Hematopoietic multipotent progenitor cell treated with erythropoietin and hydrocortisone succinate and interleukin-3 and kit ligand, for 15 days (in vitro differentiated cells): ENCODE measurements at regions not wholly inside any gene's neighbourhood (a gene's known extent, or its start where the extent isn't known, plus 50 kb on each side); places are given as distances from the start of the nearest gene placed in this dataset.

Source experiments
- DNase-seq: peaks from one replicate; pipeline ENCODE4 v3.0.0-alpha.2; 2015; ENCODE audit warnings: low spot score

GRCh38 chr6:90790696-90791095 lies 203.8 kb upstream of the MAP3K7 start:
- DNase-seq = no peak

- no peak for DNase-seq
Measured at GRCh38 chr6:90790058-90790457, 203.2 kb upstream of the MAP3K7 start.

GRCh38 chr6:90788781-90789180 lies 201.9 kb upstream of the MAP3K7 start:
- no peak for DNase-seq

- DNase-seq = no peak
Measured at GRCh38 chr6:90787446-90787845, 200.6 kb upstream of the MAP3K7 start.

- no peak for DNase-seq
Measured at GRCh38 chr6:90780778-90781177, 193.9 kb upstream of the MAP3K7 start.

GRCh38 chr6:90780141-90780540 lies 193.3 kb upstream of the MAP3K7 start:
- no peak for DNase-seq

- DNase-seq = no peak
Measured at GRCh38 chr6:90778417-90779203, 191.7 kb upstream of the MAP3K7 start.

- no peak for DNase-seq
Measured at GRCh38 chr6:90770778-90771177, 183.9 kb upstream of the MAP3K7 start.

- no peak for DNase-seq
Measured at GRCh38 chr6:90765895-90766294, 179.0 kb upstream of the MAP3K7 start.

GRCh38 chr6:90765491-90765890 lies 178.6 kb upstream of the MAP3K7 start:
- DNase-seq = no peak

- no peak for DNase-seq
Measured at GRCh38 chr6:90764001-90764400, 177.1 kb upstream of the MAP3K7 start.

- no peak for DNase-seq
Measured at GRCh38 chr6:90759664-90760063, 172.8 kb upstream of the MAP3K7 start.

GRCh38 chr6:90758741-90759140 lies 171.9 kb upstream of the MAP3K7 start:
- DNase-seq = no peak

GRCh38 chr6:90753820-90754643 lies 167.2 kb upstream of the MAP3K7 start:
- DNase-seq = no peak

GRCh38 chr6:90739802-90740201 lies 152.9 kb upstream of the MAP3K7 start:
- DNase-seq = no peak

- DNase-seq = no peak
Measured at GRCh38 chr6:90739339-90739738, 152.5 kb upstream of the MAP3K7 start.

- no peak for DNase-seq
Measured at GRCh38 chr6:90730151-90730673, 143.3 kb upstream of the MAP3K7 start.

- DNase-seq = no peak
Measured at GRCh38 chr6:90729057-90729456, 142.2 kb upstream of the MAP3K7 start.

GRCh38 chr6:90722648-90723047 lies 135.8 kb upstream of the MAP3K7 start:
- no peak for DNase-seq

GRCh38 chr6:90720404-90720803 lies 133.5 kb upstream of the MAP3K7 start:
- DNase-seq = no peak

GRCh38 chr6:90719321-90720195 lies 132.7 kb upstream of the MAP3K7 start:
- DNase-seq = no peak

GRCh38 chr6:90716376-90716775 lies 129.5 kb upstream of the MAP3K7 start:
- DNase-seq = no peak
